K562 (cell line): ENCODE measurements at regions not wholly inside any gene's neighbourhood (a gene's known extent, or its start where the extent isn't known, plus 50 kb on each side); places are given as distances from the start of the nearest gene placed in this dataset.

Experiments used
- CBFB ChIP-seq: sonication (generic); formaldehyde crosslinking; IDR thresholded peaks from 2 replicates; pipeline ENCODE4 v1.4.0; 2020; ENCODE audit warnings: mild to moderate bottlenecking, missing genetic modification reagents
- CCAR2 ChIP-seq: fragments of 200-400 bp; formaldehyde crosslinking; IDR thresholded peaks from 2 replicates; pipeline ENCODE4 v1.6.1; 2017; ENCODE audit warnings: mild to moderate bottlenecking, low read depth, low read length
- CEBPB ChIP-seq: fragments of 450-650 bp; IDR thresholded peaks from 2 replicates; pipeline ENCODE4 v1.6.1; 2016; ENCODE audit warnings: missing genetic modification characterization, missing compliant biosample characterization
- CREM ChIP-seq: IDR thresholded peaks from 2 replicates; pipeline ENCODE4 v1.6.1; 2014; ENCODE audit warnings: antibody characterized with exemption, low read depth
- FOXK2 ChIP-seq, 2 experiments: fragments of 450-650 bp; IDR thresholded peaks in 1 of 2; conservative IDR thresholded peaks in 1 of 2; 2 replicates each; pipeline ENCODE4 v1.6.1; 2016; ENCODE audit warnings: low read depth in 2 of 2, mild to moderate bottlenecking in 1 of 2
- GATAD2B ChIP-seq: fragments of 450-650 bp; IDR thresholded peaks from 2 replicates; pipeline ENCODE4 v1.6.1; 2017; ENCODE audit warnings: mild to moderate bottlenecking, borderline replicate concordance
- HNRNPH1 ChIP-seq: fragments of 200-400 bp; formaldehyde crosslinking; optimal IDR thresholded peaks from 2 replicates; pipeline ENCODE3; 2017; ENCODE audit warnings: low read depth, mild to moderate bottlenecking, low read length, moderate library complexity
- MAFK ChIP-seq: IDR thresholded peaks from 2 replicates; pipeline ENCODE4 v1.6.1; 2011; ENCODE audit warnings: low read length, improper control_type of control experiment
- MED1 ChIP-seq: sonication (generic); formaldehyde crosslinking; IDR thresholded peaks from 2 replicates; pipeline ENCODE4 v1.8.1; 2023; ENCODE audit warnings: missing genetic modification reagents, borderline replicate concordance
- MXI1 ChIP-seq: IDR thresholded peaks from 2 replicates; pipeline ENCODE4 v1.6.1; 2011; ENCODE audit warnings: low read depth, mild to moderate bottlenecking, improper control_type of control experiment, low read length
- NCOA1 ChIP-seq: fragments of 450-650 bp; IDR thresholded peaks from 2 replicates; pipeline ENCODE4 v1.6.1; 2016; ENCODE audit warnings: low read depth
- SIN3A ChIP-seq, 2 experiments: fragments of 150-350 bp in 1 of 2; IDR thresholded peaks; 2 replicates each; pipeline ENCODE4 v1.6.1; 2011 to 2016; ENCODE audit warnings: borderline replicate concordance in 2 of 2, low read depth in 2 of 2, low read length in 2 of 2, mild to moderate bottlenecking in 2 of 2, moderate library complexity in 2 of 2; ENCODE audit not compliant: control insufficient read depth in 1 of 2
- SMARCE1 ChIP-seq: fragments of 450-650 bp; IDR thresholded peaks from 2 replicates; pipeline ENCODE4 v1.7.1; 2016; ENCODE audit warnings: mild to moderate bottlenecking
- TEAD2 ChIP-seq: fragments of 450-650 bp; IDR thresholded peaks from 2 replicates; pipeline ENCODE4 v1.6.1; 2016; ENCODE audit warnings: missing genetic modification characterization, control low read depth, missing compliant biosample characterization
- ZBTB17 ChIP-seq: fragments of 450-650 bp; formaldehyde crosslinking; IDR thresholded peaks from 2 replicates; pipeline ENCODE4 v1.4.0; 2020; ENCODE audit warnings: mild to moderate bottlenecking
- ZKSCAN1 ChIP-seq: fragments of 150-350 bp; IDR thresholded peaks from 2 replicates; pipeline ENCODE4 v1.6.1; 2016; ENCODE audit warnings: low read depth, low read length
- ZNF140 ChIP-seq: fragments of 250-450 bp; sonication (Bioruptor Pico); IDR thresholded peaks from 2 replicates; pipeline ENCODE4 v1.8.0; 2021; ENCODE audit warnings: moderate library complexity, mild to moderate bottlenecking, inconsistent platforms
- ZNF445 ChIP-seq: fragments of 250-450 bp; sonication (Bioruptor Pico); IDR thresholded peaks from 2 replicates; pipeline ENCODE4 v1.4.0; 2020; ENCODE audit warnings: low read depth, mild to moderate bottlenecking, moderate library complexity
- TF ChIP-seq, protein P1 (sequence below): sonication (generic); formaldehyde crosslinking; IDR thresholded peaks from 2 replicates; pipeline ENCODE4 v1.8.0; 2023; ENCODE audit warnings: missing genetic modification reagents, mild to moderate bottlenecking, borderline replicate concordance
- TF ChIP-seq, protein P2 (sequence below), 2 experiments: fragments of 250-450 bp in 1 of 2; fragments of 450-650 bp in 1 of 2; sonication (Bioruptor Pico) in 1 of 2; IDR thresholded peaks; 2 replicates each; pipeline versions ENCODE4 v1.6.1 to v1.8.0; 2016 to 2021; ENCODE audit warnings: mild to moderate bottlenecking in 2 of 2, moderate library complexity in 2 of 2, missing compliant biosample characterization in 1 of 2, missing genetic modification characterization in 1 of 2
- TF ChIP-seq, protein P3 (sequence below): fragments of 250-450 bp; sonication (Bioruptor Pico); IDR thresholded peaks from 2 replicates; pipeline ENCODE4 v1.5.0; 2020; ENCODE audit warnings: mild to moderate bottlenecking

DNA sequence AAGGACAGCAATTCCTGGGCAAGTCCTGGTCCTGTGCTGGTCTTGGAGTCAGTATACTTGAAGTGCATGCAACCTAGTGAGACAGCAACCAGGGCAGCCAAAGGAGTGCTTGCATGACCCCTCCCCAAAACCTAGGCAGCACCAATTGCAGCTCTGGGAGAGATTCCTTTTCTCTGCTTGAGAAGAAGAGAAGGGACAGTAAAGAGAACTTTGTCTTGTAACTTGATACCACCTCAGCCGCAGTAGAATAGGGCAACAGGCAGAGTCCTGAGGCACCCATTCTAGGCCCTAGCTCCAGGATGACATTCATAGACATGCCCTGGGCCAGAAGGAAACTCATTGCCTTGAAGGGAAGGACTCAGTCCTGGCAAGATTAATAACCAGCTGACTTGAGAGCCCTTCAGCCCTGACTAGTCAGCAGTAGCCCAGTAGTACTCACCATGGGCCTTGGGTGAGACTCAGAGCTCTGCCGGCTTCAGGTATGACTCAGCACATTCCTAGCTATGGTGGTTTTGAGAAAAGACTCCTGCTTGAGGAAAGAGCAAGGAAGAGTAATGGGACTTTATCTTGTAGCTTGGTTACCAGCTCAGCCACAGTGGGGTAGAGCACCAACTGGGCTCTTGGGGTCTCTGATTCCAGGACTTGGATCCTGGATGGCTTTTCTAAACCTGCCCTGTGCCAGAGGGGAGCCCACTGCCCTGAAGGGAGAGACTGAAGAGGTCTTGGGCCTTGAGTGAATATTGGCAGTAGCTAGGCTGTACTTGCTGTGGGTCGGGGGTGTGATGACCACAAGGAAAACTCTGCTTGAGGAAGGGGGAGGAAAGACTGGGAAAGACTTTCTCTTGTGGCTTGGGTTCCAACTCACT lies 51.7 kb upstream of the ACADM start (continued):
- TF ChIP-seq, protein P1, sequence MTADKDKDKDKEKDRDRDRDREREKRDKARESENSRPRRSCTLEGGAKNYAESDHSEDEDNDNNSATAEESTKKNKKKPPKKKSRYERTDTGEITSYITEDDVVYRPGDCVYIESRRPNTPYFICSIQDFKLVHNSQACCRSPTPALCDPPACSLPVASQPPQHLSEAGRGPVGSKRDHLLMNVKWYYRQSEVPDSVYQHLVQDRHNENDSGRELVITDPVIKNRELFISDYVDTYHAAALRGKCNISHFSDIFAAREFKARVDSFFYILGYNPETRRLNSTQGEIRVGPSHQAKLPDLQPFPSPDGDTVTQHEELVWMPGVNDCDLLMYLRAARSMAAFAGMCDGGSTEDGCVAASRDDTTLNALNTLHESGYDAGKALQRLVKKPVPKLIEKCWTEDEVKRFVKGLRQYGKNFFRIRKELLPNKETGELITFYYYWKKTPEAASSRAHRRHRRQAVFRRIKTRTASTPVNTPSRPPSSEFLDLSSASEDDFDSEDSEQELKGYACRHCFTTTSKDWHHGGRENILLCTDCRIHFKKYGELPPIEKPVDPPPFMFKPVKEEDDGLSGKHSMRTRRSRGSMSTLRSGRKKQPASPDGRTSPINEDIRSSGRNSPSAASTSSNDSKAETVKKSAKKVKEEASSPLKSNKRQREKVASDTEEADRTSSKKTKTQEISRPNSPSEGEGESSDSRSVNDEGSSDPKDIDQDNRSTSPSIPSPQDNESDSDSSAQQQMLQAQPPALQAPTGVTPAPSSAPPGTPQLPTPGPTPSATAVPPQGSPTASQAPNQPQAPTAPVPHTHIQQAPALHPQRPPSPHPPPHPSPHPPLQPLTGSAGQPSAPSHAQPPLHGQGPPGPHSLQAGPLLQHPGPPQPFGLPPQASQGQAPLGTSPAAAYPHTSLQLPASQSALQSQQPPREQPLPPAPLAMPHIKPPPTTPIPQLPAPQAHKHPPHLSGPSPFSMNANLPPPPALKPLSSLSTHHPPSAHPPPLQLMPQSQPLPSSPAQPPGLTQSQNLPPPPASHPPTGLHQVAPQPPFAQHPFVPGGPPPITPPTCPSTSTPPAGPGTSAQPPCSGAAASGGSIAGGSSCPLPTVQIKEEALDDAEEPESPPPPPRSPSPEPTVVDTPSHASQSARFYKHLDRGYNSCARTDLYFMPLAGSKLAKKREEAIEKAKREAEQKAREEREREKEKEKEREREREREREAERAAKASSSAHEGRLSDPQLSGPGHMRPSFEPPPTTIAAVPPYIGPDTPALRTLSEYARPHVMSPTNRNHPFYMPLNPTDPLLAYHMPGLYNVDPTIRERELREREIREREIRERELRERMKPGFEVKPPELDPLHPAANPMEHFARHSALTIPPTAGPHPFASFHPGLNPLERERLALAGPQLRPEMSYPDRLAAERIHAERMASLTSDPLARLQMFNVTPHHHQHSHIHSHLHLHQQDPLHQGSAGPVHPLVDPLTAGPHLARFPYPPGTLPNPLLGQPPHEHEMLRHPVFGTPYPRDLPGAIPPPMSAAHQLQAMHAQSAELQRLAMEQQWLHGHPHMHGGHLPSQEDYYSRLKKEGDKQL (CRISPR knock-in tag), result no peak
- TF ChIP-seq MXI1, result no peak
- peak; percentile 98 for TF ChIP-seq MAFK
- peak in 1 of 2 experiments; percentile 44; a peak in 1 of 4 replicates for TF ChIP-seq SIN3A (IDR thresholded peaks at IDR 0.05; ENCODE audit: borderline replicate concordance in 2 of 2, control insufficient read depth in 1 of 2, low read depth in 2 of 2, low read length in 2 of 2)
- no peak for TF ChIP-seq ZNF140 (CRISPR knock-in tag)
- TF ChIP-seq HNRNPH1, result no peak
- no peak for TF ChIP-seq ZKSCAN1
- TF ChIP-seq CCAR2, result no peak
- peak; percentile 87 for TF ChIP-seq TEAD2
- TF ChIP-seq, protein P2, sequence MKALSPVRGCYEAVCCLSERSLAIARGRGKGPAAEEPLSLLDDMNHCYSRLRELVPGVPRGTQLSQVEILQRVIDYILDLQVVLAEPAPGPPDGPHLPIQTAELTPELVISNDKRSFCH (CRISPR knock-in tag; IDR thresholded peaks at IDR 0.05), result no peak
- TF ChIP-seq, protein P2 (tag; IDR thresholded peaks at IDR 0.05), result peak; percentile 25; the same call in 1 of the 2 replicates
- TF ChIP-seq ZBTB17 (CRISPR knock-in tag), result no peak
- no peak for TF ChIP-seq MED1 (CRISPR knock-in tag)
- TF ChIP-seq FOXK2 (conservative IDR thresholded peaks at IDR 0.05 in 1 of 2, IDR thresholded peaks at IDR 0.05 in 1 of 2; ENCODE audit: low read depth in 2 of 2), result peak in 1 of 2 experiments; percentile 15; a peak in 1 of 4 replicates
- TF ChIP-seq NCOA1, result no peak
- TF ChIP-seq GATAD2B, result 0 out of 2 replicates have a peak, but pooled peaks have one; percentile 27
- TF ChIP-seq SMARCE1, result peak; percentile 88; the same call in 1 of the 2 replicates
- TF ChIP-seq CREM, result 0 out of 2 replicates have a peak, but pooled peaks have one; percentile 16
- TF ChIP-seq ZNF445 (CRISPR knock-in tag), result 0 out of 2 replicates have a peak, but pooled peaks have one; percentile 44
- TF ChIP-seq CEBPB, result no peak
- TF ChIP-seq, protein P3, sequence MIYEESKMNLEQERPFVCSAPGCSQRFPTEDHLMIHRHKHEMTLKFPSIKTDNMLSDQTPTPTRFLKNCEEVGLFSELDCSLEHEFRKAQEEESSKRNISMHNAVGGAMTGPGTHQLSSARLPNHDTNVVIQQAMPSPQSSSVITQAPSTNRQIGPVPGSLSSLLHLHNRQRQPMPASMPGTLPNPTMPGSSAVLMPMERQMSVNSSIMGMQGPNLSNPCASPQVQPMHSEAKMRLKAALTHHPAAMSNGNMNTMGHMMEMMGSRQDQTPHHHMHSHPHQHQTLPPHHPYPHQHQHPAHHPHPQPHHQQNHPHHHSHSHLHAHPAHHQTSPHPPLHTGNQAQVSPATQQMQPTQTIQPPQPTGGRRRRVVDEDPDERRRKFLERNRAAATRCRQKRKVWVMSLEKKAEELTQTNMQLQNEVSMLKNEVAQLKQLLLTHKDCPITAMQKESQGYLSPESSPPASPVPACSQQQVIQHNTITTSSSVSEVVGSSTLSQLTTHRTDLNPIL (CRISPR knock-in tag), result no peak
- TF ChIP-seq CBFB (CRISPR knock-in tag), result no peak
